ENCODE measurements at regions not wholly inside any gene's neighbourhood (a gene's known extent, or its start where the extent isn't known, plus 50 kb on each side); places are given as distances from the start of the nearest gene placed in this dataset.
"Not testable (repeated sequence)": the region's sequence is repeated elsewhere in the genome, so short reads cannot be mapped to it uniquely, and the experiment has no call there.

DNA sequence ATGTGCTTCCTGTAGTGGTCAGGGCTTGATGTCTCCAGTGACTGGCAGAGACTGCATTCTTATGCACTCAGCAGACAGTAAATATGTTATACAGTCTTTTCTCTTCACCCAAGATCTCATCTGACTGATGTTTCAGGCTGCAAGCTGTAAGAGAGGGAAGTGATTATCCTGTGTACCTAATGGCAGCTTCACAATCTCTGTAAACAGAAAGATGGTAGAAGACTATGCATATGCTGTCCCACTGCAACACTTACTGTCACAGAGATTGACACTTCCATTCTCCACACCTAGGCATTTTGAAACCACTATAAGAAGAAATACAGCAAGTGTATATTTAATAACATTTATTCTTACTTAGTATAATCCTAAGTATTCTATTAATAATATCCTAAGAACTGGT is 97.6 kb upstream of the ANXA1 start:
- DNase-seq (ENCODE audit: low spot score) = no peak

DNA sequence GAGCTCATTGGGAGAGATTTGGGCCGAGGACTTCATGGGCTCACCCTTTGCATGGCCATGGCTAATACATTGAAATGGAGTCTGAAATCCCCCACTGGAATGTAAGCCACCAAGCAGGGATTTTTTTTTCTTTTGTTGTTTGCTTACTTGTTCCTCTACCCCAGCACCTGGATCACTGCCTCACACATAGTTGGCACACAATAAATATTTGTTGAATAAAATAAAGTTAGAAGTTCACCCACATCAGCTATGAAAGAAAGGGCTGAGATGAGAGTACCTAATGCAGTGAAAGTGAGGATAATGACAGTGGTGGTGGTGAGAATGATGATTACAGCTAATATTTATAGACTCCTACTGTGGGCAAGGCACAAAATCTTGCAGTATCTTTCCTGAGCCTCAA is 98.1 kb upstream of the ANXA1 start:
- DNase-seq (ENCODE audit: low spot score) = no peak

DNA sequence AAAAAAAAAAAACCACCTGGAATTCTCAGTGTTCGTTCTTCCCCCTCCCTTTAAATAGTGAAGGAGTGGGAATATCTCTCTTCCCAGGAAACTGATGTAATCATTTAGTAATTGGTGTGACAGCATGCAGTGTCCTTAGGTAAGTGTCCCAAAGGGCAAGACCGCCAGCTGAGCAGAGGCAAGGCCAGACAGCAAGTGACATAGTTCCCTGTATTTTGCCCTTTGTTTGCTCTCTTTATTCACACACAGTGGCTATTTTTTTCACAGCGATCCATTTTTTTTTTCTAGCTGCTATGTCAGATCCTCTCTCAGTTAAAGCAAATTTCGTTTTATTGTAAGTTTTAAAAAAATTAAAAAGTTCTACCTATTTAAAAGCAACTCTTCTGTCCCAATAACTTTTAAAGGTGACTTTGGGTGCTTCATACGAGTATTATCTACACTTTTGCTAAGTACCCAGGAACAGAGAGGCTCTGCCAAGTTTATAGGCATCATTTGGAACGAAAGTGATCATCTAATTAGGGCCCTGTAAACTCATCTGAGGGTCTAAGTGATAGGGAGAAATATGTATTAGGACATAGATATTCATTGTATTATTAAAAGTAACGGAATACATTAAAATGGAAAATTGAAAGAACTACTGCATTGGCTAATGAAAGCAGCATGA is 98.2 kb upstream of the ALDH1A1 start:
- DNase-seq (ENCODE audit: low spot score) = no peak

GRCh38 chr9:73050065-73050816 is 97.4 kb upstream of the ALDH1A1 start:
- no peak for DNase-seq (ENCODE audit: low spot score)

DNA sequence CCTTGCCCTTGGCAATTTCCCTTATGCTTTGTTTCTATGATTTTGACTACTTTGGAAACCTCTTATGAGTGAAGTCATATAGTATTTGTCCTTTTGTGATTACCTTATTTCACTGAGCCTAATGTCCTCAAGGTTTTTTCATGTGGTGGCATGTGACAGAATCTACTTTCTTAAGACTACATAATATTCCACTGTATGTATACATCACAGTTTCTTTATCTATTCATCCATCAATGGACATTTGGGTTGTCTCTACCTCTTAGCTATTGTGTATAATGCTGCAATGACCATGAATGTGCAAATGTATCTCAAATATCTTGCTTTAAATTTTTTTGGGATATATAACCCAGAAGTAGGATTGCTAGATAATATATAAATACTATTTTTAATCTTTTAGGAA is 96.4 kb upstream of the ALDH1A1 start:
- DNase-seq (ENCODE audit: low spot score) = no peak

DNA sequence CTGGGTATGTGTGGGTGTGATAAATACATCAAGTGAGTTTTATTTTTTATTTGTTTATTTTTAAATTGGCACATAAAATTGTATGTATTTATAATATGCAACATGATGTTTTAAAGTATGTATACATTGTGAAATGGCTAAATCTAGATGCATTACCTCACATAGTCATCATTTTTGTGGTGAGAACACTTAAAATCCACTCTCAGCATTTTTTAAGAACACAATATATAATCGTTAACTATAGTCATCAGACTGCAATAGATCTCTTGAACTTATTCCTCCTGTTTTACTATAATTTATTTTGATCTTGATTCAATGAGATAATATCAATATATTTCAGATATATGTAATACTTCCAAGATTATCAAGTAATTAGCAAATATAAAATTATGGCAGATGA is 93.9 kb upstream of the ALDH1A1 start:
- DNase-seq (ENCODE audit: low spot score) = no peak

- not testable (repeated sequence) for DNase-seq (ENCODE audit: low spot score)
Measured at GRCh38 chr9:73044776-73045175, 91.9 kb upstream of the ALDH1A1 start.

GRCh38 chr9:73042155-73042554 is 89.3 kb upstream of the ALDH1A1 start:
- no peak for DNase-seq (ENCODE audit: low spot score)

DNA sequence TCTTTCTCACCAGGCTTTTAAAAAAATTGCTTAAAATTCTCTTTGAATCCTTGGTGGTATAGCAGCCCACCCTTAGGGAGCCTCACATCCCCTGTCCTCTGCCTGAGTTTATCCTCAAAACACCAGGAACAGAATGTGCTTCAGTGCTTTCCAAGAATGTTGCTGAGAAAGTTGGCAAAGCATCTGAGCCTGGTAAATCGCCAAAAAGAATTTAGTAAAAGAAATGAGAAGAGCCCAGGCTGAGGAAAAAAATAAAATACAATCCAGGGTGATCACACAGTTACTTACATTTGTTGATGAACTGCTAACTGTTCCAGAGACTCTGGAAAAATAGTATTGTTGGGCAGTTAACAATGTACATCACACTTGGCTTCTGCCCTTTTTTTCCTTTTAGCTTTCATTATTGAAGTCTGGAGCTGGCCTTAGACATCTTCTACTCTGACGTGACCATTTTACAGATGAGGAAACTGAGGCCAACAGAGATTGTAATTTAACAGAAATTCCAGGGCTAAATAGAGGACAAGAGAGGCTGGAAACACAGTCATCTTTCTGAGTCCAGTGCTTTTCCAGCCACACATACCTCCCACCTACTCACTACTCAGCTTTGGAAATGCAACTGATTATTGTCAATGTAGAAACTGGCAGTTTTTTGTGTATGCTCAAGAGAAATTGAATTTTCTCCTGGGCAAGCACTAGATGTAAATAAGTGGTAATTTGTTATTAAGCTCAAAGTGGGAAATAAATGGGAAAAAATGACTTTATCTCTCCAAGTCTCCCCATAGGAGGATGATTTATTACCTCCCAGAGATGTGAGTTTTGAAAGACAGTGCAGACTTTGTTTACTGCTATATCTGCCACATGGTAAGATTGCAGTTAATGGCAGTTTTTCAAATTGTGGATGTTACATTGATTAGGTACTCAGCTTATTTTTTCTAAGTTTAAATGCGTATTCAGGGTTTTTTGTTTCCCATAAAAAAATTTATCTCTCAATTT is 86.7 kb upstream of the ALDH1A1 start:
- DNase-seq (ENCODE audit: low spot score) = no peak

DNA sequence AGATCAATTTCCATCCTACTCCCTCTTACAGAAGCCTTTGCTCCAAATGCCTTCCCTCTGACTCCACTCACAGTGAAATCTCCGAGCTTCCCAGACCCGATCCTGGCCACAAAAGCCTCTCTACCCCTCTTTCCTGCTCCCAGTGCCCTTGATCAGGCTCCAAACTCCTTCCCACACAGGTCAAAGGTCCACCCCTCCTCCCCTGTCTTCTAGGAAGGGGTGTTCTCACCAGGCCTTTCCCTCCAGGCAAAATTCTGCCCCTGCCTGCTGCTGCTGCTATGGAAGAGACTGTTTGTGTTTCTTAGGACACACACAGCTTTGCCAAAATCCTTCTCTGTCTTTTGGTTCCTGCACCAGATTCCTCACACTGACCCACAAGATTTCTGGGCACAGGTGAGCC is 85.8 kb upstream of the ALDH1A1 start:
- no peak for DNase-seq (ENCODE audit: low spot score)

- no peak for DNase-seq (ENCODE audit: low spot score)
Measured at GRCh38 chr9:73038089-73038509, 85.2 kb upstream of the ALDH1A1 start.

GRCh38 chr9:73037613-73038012 is 84.8 kb upstream of the ALDH1A1 start:
- no peak for DNase-seq (ENCODE audit: low spot score)

DNA sequence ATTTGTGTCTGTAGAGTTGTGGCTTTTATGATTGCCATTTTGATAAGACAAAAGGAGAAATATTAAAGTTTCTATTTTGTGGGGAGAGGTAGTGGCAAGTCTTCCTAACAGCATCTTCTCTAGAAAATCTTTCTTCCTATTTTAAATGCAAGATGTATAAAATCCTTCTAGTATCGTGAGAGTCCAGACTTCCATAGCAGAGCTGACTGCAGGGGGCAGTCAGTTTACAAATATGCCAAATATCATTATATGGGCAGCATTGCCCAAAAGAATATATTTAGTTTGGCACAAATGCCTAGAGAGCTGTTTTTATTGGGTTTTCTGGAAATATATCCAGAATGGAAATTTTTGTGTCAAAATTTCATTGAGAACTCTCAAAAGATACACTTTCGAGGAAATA is 82.1 kb upstream of the ALDH1A1 start:
- DNase-seq (ENCODE audit: low spot score) = no peak

DNA sequence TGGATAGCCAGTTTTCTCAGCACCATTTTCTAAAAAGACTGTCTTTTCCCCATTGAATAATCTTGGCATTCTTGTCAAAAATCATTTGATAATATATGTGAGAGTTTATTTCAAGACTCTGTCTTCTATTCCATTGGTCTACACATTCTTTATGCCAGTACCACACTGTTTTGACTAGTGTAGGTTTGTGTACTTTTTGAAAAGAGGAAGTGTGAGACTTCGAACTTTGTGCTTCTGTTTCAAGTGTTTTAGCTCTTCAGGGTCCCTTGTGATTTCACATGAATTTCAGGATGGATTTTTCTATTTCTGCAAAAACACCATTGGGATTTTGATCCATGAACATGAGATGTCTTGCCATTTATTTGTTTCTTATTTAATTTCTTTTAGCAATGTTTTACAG is 78.5 kb upstream of the ALDH1A1 start:
- no peak for DNase-seq (ENCODE audit: low spot score)

- DNase-seq (ENCODE audit: low spot score) = no peak
Measured at GRCh38 chr9:73030370-73031030, 77.6 kb upstream of the ALDH1A1 start.

GRCh38 chr9:73029346-73029745 is 76.5 kb upstream of the ALDH1A1 start:
- no peak for DNase-seq (ENCODE audit: low spot score)

GRCh38 chr9:73026375-73026774 is 73.5 kb upstream of the ALDH1A1 start:
- DNase-seq (ENCODE audit: low spot score) = no peak

GRCh38 chr9:73024601-73025034 is 71.8 kb upstream of the ALDH1A1 start:
- DNase-seq (ENCODE audit: low spot score) = no peak

DNA sequence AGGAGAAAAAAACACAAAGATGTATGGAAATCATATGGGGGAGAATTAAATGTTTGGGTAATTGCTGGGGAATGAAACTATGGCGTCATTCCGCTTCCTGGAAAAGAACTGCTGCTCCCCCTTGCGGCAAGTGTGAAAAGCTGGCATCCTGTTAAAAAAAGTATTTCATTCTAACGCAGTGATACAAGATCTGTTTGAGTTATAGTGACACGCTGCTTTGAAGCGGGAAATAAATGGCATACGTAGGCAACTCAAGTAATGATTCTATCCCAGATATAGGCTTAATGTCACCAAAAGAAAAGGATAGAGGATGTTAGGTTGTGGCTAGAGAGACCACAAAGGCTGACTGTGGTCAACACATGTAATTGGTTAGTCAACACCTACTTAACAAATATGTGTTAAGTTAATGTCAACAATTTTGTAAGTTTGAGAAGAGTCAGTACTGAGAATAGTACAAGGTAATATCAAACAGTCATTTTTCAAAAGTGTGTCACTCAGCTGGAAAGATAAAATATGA is 70.2 kb upstream of the ALDH1A1 start:
- peak; percentile 44 for DNase-seq (ENCODE audit: low spot score)

- no peak for DNase-seq (ENCODE audit: low spot score)
Measured at GRCh38 chr9:73022353-73022752, 69.5 kb upstream of the ALDH1A1 start.

GRCh38 chr9:73020877-73021276 is 68.0 kb upstream of the ALDH1A1 start:
- no peak for DNase-seq (ENCODE audit: low spot score)

DNA sequence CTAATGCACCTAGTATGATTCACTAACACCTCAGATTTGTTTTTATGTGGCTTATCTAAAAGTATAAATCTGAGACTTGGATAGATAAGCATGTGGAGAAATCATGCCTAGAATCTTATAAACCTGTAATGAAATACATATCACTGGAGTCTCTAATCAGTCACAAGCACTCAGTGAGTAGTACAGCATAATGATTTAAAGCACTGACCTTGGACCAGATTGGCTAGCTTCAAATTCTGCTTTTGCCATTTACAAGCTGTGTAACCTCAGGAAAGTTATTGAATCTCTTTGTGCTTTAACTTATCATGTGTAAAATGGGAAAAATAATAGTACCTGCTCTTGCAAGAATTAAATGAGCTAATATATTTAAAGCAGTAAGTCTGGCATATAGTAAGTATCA is 61.2 kb upstream of the ALDH1A1 start:
- no peak for DNase-seq (ENCODE audit: low spot score)
